MV-4-11 (cell line): ENCODE measurements at regions not wholly inside any gene's neighbourhood (a gene's known extent, or its start where the extent isn't known, plus 50 kb on each side); places are given as distances from the start of the nearest gene placed in this dataset.
"Not testable (repeated sequence)": the region's sequence is repeated elsewhere in the genome, so short reads cannot be mapped to it uniquely, and the experiment has no call there.

Experiments used
- DNase-seq: peaks from one replicate; lab custom pipeline; 2025; lab: John Stamatoyannopoulos, UW

DNA sequence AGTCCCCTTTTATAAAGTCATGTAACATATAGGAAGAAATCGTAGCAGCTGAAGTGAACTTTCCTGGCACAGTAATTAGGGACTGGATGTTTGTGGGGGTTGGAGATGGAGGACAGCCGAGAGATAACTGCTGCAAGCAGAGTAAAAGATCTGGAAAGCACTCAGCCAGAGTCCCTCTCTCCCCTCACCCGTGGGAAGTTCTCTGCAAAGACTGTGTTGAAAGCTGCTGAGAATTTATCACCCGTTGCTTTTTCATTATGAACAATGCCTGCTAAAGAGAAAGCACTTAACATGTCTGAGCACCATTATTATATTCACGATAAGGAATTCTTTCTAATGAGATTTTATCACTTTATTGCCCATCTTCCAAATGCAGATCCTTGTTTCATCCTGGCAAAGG lies 248.8 kb downstream of the SHOX2 start:
- no peak for DNase-seq

DNA sequence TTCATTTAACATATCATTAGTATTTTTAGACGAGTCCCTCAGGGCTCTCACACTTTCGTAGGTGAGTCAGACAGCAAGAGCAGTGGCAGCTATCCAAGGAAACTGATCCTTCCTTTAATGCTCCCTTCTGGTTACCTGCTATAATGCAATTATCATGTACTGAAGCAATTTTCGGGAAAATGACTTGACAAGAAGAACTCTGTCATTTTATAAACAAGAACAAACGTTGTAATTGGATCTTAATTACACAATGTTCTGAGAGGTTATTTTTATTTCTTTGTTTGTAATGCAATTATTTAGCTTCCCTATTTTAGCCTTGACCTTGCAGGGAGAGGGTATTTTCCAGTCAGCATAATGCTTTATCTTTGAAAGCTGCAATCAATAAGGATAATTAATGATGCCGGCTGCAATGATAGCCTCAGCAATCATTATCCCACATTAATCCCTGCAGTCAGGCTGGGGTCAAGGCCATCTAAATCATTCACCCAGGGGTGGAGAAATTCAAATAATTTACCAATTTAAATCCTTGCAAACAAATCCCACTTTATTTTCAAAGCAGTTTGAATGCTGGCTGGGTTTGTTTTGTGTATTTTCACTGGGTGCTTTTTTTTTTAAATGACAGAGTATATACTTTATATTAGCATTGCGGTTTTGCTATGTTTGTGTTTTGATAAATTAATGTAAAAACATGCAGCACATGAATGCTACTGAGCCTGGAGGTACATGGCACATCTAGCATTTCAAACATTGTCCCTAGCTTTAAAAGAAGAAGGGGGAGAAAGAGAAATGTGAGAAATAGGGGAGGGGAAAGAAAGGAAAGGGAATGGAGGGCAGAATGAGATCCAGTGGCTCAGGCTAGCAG lies 249.9 kb downstream of the SHOX2 start:
- no peak for DNase-seq

DNA sequence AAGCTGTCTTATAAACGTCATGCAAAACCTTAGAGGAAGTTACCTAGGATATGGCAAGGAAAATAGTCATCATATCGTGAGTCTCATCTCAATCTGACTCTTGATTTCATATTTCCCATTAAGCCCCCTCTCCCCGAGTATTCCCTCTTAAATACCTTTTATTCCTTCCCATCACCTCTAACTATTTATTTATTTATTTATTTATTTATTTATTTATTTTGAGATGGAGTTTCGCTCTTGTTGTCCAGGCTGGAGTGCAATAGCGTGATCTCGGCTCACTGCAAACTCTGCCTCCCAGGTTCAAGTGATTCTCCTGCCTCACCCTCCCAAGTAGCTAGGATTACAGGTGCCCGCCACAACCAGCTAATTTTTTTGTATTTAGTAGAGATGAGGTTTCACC lies 260.4 kb downstream of the SHOX2 start:
- DNase-seq, result not testable (repeated sequence)

DNA sequence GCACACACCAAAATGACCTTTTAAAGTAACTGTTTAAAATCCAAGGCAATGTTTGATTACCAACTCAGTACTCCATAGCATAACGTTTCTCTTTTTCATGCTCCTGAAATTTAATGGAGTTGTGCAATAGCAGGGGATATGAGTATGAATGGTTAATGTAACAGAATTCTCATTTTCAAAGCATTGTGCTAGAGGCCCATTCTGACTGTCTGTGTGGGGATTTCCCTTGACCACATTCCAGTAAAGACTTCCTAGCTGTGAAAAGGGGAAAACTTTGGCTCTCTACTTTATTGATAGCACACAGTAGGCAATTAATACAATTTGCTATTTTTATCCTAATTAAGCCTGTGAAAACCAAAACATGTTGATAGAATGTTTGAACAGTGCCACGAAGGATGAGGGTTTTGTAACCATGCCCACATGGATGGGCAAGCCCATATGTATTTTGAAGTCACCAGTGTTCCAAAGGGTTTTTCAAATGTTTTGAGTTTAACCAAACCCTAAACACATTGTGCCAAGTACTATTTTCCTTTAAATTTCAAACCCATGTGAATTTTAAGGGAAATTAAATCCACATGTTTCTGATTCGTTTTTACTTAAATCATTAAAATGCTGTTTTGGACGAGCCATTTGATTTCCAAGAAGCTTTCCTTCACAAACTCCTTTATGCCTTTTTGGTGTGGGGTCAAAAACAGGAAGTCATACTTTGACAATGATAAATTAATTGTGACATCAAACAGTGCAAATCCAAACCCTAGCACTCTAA lies 261.2 kb downstream of the SHOX2 start:
- DNase-seq, result no peak

DNA sequence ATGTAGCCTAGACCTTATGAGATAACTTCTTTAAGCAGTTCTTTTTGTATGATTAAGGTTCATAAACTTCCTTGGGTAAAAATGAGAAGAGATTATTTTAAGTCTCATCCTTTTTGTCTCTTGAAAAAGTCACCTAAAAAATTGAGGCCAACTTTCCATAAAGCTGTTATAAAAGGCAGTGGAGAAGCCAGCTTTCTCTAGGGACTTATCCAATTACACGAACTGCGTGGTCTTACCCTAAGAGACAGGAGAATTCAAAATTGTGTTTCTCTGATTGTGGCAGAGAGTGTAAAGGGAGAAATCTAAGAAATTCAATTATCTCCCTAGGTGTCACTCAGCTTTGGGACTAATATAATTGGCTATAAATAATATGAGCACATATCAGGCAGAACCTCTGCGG lies 262.0 kb downstream of the SHOX2 start:
- no peak for DNase-seq

DNA sequence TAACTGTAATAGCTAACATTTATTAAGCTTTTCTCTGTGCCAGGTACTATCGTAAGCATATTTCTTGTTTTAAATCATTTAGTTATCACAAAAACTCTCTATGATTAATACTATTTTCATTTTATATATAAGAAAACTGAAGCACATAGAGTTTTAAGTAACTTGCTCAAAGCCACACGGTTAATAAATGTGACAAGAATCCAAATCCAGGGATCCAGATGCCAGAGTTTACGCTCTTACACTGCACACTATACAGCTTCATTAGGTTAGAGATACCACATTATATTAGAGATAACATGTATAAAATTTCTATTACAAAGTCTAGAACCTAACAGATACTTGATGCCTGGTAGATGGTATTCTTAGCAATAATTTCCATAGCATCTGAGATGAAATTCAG lies 265.2 kb downstream of the SHOX2 start:
- no peak for DNase-seq

DNA sequence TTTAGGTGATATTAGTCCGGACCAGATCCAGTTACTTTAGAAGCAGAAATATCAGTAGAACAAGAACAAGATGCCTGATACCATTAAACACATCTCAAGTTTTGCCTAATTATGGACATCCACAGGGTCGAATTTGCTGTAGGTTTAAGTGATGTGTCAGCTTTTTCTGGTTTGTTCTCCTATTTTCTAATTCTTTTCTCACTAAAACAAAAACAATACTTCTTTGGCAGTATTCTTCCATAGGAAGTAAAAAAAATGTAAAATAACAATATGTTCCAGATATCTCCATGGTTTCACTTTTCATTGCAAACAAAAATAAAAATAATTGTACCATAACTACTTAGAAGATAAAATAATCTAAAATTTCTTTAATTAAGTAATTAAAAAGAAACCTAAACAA lies 265.7 kb downstream of the SHOX2 start:
- DNase-seq, result no peak

DNA sequence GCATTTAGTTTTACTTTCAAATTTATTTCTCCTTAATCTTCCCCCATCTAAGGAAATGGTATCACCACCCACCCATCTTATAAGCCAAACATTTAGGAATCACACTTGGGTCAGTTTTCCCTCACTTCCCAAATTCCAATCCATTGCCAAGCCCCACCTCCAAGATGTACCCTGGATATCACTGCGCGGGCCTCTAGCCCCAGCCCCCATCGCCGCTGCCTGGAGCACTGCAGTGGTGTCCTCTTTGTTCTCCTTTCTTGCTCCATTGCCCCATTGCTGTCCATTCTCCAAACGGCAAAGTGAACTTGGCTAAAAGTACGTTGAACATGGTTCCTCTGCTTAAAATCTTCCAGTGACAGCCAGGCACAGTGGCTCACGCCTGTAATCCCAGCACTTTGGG lies 267.8 kb downstream of the SHOX2 start:
- no peak for DNase-seq

DNA sequence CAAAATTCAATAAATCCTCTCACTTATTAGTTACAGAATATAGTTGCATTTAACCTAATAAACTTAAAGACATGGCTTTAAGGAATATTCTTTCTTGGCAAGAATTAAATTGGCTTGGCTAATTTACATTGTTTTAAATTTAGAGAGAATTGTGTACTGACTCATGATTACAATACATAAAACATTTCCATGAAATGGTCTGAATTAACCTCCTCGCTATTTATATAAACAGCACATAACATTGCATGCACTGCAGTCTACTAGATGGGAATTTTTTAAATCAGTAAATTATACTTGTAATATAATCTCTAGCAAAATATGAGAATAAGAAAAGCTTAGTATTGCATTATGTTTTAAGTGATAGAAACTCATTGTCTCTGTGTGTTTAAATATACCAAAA lies 268.9 kb downstream of the SHOX2 start:
- no peak for DNase-seq

DNA sequence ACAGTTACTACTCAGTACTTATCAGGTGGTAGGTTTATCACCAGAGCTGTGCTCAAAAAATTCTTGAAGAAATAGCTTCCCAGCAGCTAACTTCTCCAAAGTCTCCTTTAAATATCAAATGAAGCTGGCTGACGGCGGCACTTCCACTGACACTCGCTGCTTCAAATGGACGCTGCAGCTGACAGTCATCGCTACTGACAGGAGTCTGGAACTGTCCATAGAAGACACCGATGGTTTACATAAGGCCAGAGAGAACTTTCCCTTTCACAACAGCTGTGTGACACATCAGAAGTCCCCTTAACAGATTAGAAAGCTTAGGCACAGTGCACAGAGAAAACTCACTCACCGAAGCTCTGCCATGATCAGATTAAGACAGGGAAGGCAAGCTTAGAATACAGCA lies 270.2 kb downstream of the SHOX2 start:
- DNase-seq, result no peak

DNA sequence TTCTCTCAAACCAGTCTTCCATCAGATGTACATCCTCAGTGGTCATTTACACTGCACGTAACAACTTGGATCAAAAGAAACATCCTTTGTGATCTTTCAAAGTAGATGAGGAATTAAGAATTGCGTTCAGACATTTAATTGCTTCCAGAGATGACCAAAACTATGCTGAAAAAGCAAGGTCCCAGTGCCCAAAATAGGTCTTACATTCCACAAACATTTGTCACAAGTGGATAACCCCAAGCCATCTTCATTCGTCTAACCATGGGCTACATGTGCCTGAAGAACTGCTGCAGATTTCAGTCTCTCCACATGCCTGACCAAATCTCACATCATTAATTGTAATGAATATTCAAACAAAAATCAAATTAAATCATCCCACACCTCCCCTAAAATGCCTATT lies 273.6 kb downstream of the SHOX2 start:
- no peak for DNase-seq

DNA sequence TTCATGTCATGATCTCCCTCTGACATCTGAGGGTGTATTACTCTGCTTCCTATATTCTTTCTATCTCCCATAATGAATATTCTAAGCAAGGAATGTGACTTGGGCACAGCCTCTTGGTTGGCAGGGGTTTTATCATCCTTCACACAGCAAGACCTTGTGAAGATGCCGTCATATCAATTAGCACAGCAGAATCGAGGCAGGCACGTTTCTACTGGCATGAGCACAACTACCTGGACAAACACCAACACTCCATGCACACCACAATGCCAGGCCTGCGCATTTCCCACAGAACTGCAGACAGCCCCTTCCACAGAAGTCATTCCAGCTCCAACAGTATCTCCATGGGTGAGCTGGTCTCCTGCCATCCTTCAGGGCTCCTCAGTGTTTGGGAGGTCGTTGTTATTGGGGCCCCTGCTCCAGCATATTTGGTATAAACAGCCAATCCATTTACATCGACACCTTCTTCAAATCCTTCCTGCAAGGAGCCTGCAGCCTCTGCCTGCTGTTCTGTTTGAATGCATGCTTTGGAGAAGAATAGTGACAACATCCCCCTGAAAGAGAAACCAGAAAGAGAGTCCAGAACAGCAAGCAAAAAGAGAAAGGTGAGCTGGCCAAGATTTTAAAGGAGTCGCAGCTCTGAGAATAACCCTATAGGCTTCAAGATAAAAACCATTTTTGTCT lies 275.5 kb downstream of the SHOX2 start:
- DNase-seq, result no peak

DNA sequence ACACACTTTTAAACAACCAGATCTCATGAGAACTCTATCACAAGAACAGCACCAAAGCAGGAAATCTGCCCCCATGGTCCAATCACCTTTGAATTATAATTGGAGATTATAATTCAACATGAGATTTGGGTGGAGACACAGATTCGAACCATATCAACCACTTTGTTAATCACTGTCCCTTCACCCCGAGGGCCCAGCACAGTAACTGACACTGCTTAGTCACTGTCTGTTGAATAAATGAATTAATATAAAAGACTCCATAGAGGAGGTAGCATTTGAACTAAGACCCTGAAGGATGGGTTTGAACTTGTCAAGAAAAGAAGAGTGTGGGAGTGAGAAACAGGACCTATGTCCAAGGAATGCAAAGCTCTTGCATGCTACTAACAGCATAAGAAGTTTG lies 276.4 kb downstream of the SHOX2 start:
- no peak for DNase-seq

DNA sequence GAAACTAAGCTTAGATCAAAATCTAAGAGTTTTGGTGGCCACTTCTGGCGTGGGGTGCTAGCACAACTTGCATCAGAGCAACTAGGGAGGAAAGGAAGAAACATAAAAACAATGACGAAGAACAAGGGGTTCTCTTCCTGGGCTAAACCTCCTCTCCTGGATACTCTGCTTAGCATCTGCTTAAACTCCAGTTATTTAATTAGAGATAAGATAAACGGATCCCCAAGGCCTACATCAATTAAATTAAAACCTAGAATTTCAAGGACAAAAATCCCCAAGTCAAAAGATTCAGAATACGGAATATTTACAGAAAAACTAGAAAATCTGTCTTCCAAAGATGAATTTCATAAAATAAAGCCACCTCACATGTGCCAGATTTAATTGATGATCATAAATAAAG lies 281.9 kb downstream of the SHOX2 start:
- no peak for DNase-seq

DNA sequence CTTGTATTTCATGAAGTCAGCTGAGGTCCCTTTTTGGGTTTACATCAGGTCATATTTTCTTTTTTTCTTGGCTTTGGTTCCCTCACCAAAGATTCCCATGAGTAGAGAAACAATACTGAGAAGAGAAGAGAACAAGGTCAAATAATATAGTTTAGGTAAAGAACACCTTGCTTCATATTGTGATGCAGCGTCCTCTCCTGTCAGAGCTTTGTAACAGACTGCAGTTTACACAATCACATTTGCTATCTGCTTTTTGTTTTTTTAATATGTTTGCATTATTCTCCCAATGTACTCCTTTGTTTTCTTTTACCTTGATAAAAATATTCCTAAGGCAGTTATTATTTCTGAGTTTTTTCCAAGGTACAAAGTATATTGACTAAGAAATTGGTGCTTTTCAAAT lies 283.2 kb downstream of the SHOX2 start:
- no peak for DNase-seq

DNA sequence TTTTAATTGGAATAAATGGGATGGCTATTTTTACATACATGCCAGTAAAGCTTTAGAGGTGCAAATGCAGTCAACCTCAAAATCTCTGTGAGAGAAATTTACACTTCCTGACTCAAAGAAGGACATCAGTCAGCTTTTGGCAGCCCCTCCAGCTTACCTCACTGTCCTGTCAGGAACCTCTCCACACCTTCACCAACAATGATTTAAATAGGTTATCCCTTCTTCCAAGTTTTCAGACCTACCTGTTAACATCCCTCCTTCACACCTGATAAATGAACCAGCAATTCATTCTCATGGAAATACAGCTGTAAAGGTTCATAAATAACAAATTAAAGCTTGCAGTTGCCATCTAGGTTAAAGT lies 286.1 kb downstream of the SHOX2 start:
- no peak for DNase-seq

DNA sequence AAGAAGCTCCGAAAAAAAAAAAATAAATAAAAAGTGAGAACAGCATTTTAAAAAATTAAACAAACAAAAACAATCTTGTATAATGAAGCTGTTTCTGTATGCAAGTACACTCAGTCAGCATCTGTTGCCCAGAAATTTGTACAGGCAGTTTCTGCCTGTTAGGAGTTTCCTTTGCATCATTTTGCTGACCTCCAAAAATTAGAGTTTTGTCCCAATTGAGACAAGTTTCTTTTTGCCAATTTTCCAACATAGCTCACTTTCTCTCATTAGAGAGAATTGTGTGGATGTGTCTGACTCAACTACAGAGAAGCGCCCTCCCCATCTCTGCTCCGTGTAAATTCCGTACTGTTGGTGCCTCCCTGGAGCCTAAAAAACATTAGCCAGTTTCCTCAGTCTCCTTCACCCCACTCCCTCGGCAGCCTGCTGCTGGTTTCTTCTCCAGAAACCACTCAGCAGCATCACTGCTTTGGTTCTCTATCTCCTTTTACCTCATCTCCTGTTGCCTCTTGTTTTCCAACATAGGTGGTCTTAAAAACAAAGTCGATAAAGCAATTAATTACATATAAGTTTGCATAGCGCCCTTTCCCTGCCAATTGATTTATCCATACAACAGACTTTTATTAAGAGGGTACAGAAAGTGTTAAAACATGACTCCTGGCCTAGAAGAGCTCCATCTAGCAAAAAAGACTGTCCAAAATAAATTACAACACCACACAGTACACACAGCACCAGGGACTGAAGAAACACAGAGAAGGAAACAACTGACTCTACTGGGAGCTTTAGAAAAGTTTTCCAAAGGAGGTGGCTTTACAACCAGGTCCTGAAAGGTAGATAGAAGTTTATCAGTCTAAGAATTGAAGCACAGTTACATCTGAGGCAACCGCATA lies 286.7 kb downstream of the SHOX2 start:
- DNase-seq, result no peak

DNA sequence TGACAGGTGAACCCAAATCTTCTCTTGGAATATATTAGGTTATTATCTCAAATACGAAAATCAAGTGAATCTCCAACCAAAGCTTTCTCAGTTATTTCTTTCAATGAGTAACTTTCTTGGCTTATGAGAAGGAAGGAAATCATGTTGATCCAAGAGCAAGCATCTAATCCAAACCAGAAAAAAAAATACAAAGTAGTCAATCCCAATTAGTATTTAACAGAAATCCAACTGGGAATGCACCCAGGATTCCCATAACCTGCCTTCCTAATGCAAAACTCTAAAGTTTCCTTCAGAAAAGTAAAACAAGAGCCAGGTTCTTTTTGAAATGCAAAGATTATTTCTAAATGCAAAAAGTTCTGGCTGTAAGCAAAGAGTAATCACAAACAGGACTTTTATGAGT lies 289.3 kb downstream of the SHOX2 start:
- no peak for DNase-seq

DNA sequence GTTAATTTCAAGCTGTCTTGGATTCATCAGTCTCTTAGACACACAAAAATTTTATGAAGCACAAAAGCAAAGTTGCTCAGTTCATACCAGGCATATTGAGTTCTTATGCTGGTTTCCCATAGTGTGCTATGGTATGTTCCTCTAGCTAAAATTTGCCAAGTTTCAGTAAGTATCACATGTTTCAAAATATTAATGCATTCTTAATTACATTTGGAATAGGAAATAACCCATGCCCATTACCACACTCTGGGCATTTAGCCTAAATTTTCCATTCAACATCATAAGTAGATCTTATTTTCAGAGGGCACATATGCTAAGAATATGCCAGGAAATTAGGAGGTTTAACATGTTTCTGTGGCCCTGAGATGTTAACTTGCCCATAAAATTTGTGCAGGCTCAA lies 289.9 kb downstream of the SHOX2 start:
- DNase-seq, result no peak

DNA sequence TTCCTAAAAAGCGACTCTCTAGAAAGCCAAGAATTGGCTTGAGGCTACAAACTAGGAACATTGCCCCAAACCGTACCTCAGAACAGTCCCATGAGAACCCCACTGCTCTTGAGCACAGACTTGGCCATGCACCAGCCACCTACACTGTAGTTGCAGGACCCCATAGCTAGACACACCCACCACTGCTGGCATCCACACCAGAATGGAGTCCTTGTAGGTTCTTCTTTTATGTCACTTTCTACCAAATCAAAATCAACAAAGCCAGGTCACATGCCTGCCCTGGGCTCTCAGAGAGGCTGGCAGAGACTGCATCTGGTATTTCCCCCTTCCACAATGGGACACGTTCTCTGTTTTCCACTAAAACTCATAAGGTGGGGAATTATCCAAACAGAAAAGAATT lies 290.5 kb downstream of the SHOX2 start:
- no peak for DNase-seq

DNA sequence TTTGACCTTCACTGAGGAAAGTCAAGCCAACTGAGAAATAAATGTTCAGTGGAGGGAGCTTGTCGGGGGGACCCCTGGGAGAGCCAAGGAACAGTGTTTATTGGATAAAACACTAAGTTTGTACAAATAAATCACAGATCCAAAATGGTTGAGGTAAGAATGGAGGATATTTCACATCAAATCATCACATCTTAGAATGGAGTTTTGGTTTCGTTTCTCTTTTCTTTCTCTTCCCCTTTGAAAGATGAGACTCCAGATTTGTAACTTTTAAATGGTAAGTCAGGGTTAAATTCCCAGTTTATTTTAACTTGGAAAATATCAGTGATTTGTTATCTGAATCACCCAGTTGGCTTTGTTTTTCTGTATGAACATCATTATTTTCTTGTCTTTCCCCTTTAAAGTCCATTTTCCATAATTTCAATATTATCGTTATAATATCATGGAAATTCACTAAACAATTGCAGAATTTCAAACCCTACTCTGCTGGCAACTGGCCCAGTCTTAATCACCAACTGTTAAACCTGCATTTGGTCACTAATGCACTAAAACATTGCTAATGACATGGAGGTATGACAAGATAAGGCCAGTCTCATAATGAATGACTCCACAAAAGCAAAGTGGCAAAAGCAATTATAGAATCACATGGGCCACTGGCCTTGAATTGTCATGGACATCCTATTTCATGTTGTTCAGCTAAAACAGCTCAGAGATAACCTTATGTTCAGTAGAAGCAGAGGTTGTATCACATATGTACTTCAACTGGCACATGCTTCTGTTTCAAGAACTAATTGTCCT lies 295.1 kb downstream of the SHOX2 start:
- peak; percentile 4 for DNase-seq
